Colonic mucosa (tissue), 4 donors: ENCODE measurements at regions not wholly inside any gene's neighbourhood (a gene's known extent, or its start where the extent isn't known, plus 50 kb on each side); places are given as distances from the start of the nearest gene placed in this dataset.

Experiments
- DNase-seq: peaks from one replicate; pipeline ENCODE4 v3.0.0-alpha.2; 2020
- H3K27ac ChIP-seq: fragments of 200-600 bp; one replicate; pipeline ENCODE4 v1.8.0; 2021
- H3K27me3 ChIP-seq: fragments of 200-600 bp; one replicate; pipeline ENCODE4 v1.8.0; 2021
- H3K36me3 ChIP-seq: fragments of 200-600 bp; one replicate; pipeline ENCODE4 v1.8.0; 2021
- H3K4me1 ChIP-seq: fragments of 200-600 bp; one replicate; pipeline ENCODE4 v1.8.0; 2021; ENCODE audit warnings: mild to moderate bottlenecking
- H3K4me3 ChIP-seq: fragments of 200-600 bp; one replicate; pipeline ENCODE4 v1.8.0; 2021
- H3K9ac ChIP-seq, 2 donors: one replicate each; pipeline ENCODE4 v1.7.0; 2013; ENCODE audit warnings: control low read depth in 2 of 2, low read depth in 2 of 2, low read length in 2 of 2
- H3K9me3 ChIP-seq: fragments of 200-600 bp; one replicate; pipeline ENCODE4 v1.8.0; 2021
- intact Hi-C: fragments of 100-400 bp; cut with DNase I; formaldehyde crosslinking; loops from one replicate; pipeline ENCODE4 v1.14.1; 2022
- TF ChIP-seq, protein P1 (sequence below): fragments of 200-600 bp; IDR thresholded peaks from one replicate; pipeline ENCODE4 v1.8.0; 2022; ENCODE audit warnings: antibody characterized with exemption, mild to moderate bottlenecking
- donor health status: healthy.
- donor health status: DM: no; HTN: no; CAD: no.
- donor health status: DM: no; HTN: no; CAD: no.

DNA sequence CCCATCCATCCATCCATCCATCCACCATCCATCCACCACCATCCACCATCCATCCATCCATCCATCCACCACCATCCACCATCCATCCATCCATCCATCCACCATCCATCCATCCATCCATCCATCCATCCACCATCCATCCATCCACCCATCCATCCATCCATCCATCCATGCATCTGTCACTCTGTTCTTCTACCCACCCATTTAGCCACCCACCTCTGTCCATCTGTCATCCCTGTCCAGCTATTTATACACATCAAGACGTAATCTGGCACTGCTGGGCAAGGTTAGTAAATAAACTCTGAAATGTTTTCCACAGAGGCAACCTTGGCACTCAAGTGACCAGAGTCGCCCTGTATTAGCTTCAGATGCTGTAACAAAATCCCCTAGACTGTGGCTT lies 120.9 kb downstream of the RTP5 start:
- no peak overlapping the region for H3K4me3 ChIP-seq
- H3K4me1 ChIP-seq, result no peaks in the 10 kb centered on the region
- no peaks in the 10 kb centered on the region for H3K27me3 ChIP-seq
- no peak for DNase-seq
- H3K9me3 ChIP-seq, result no peaks in the 10 kb centered on the region
- TF ChIP-seq, protein P1, sequence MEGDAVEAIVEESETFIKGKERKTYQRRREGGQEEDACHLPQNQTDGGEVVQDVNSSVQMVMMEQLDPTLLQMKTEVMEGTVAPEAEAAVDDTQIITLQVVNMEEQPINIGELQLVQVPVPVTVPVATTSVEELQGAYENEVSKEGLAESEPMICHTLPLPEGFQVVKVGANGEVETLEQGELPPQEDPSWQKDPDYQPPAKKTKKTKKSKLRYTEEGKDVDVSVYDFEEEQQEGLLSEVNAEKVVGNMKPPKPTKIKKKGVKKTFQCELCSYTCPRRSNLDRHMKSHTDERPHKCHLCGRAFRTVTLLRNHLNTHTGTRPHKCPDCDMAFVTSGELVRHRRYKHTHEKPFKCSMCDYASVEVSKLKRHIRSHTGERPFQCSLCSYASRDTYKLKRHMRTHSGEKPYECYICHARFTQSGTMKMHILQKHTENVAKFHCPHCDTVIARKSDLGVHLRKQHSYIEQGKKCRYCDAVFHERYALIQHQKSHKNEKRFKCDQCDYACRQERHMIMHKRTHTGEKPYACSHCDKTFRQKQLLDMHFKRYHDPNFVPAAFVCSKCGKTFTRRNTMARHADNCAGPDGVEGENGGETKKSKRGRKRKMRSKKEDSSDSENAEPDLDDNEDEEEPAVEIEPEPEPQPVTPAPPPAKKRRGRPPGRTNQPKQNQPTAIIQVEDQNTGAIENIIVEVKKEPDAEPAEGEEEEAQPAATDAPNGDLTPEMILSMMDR, result no peak
- H3K36me3 ChIP-seq, result no peaks in the 10 kb centered on the region
- intact Hi-C loops, result no loop called here
- H3K9ac ChIP-seq, result no peak overlapping the region
- no peak overlapping the region for H3K27ac ChIP-seq

DNA sequence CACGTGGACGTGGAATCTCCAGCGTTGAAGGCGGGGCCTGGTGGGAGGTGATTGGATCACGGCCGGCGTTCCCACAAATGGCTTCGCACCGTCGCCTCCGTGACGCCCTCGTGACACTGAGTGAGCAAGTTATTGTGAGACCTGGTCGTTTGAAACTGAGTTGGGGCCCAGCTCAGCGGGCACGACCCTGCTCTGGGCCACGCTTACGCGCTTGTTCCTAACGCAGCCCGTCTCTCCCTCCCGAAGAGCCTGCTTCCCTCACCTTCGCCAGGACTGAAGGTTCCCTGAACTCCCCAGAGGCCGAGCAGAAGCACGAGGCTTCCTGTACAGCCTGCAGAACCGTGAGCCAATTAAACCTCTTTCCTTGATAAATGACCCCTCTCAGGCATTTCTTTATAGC lies 121.8 kb downstream of the RTP5 start:
- Histone ChIP-seq H3K9ac (no peak overlapping the region), H3K4me3 (no peak overlapping the region), H3K9me3 (no peaks in the 10 kb centered on the region), H3K36me3 (no peaks in the 10 kb centered on the region), H3K27me3 (no peaks in the 10 kb centered on the region), H3K27ac (no peak overlapping the region), H3K4me1 (no peaks in the 10 kb centered on the region)
- intact Hi-C loops, result no loop called here
- TF ChIP-seq, protein P1, result no peak
- no peak for DNase-seq

DNA sequence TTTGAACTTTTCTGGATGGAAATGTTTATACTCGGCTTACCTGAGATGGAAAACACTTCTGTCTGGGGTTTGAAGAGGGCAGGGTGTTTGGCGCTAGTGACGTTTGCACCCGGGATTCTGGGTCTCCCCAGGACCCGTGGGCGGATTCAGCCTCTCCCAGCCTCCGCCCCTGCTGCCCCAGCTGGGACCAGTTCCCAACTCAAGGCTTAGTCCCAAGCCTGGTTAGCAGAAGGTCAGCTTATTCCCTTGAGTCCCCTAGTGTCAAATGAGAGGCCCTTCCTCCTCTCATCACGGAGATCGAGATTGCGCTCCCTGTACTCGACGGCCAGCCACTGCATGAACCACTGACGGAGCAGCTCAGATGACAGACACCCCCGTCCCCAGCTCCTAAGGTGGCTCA lies 123.2 kb downstream of the RTP5 start:
- TF ChIP-seq, protein P1, result no peak
- intact Hi-C loops, result no loop called here
- DNase-seq, result no peak
- H3K27ac ChIP-seq, result no peak overlapping the region
- no peaks in the 10 kb centered on the region for H3K9me3 ChIP-seq
- no peak overlapping the region for H3K4me3 ChIP-seq
- H3K4me1 ChIP-seq, result no peaks in the 10 kb centered on the region
- no peaks in the 10 kb centered on the region for H3K27me3 ChIP-seq
- no peak overlapping the region for H3K9ac ChIP-seq
- H3K36me3 ChIP-seq, result no peaks in the 10 kb centered on the region

DNA sequence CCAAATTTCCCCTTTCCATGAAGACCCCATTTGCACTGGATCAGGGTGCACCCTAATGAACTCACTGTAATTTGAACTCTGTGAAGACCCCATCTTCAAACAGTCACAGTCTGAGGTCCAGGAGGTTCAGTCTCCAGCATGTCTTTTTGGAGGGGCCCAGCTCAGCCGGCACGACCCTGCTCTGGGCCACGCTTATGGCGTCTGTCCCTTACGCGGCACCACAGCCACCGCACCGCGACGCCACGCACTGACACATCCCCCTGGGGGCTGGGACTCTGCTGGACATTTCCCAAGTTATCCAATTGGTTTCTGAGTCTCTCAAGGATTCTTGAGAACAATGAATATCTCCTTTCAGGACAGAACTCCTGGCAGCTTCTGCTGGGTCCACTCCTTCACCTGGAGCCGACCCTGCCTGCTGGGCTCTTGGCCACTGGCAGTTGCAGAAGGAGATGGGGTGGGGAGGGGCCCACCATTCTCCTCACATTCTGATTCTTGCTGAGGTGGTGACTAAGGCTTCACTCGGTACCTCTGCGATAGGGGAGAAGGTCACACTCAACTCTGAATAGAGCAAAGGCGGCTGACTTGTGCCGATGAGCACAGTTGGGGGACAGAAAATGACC lies 124.0 kb downstream of the RTP5 start:
- Histone ChIP-seq H3K9ac (no peak overlapping the region), H3K4me1 (no peaks in the 10 kb centered on the region), H3K4me3 (no peak overlapping the region), H3K27me3 (no peaks in the 10 kb centered on the region), H3K36me3 (no peaks in the 10 kb centered on the region), H3K27ac (no peak overlapping the region), H3K9me3 (no peaks in the 10 kb centered on the region)
- intact Hi-C loops, result no loop called here
- TF ChIP-seq, protein P1, result no peak
- DNase-seq, result no peak

DNA sequence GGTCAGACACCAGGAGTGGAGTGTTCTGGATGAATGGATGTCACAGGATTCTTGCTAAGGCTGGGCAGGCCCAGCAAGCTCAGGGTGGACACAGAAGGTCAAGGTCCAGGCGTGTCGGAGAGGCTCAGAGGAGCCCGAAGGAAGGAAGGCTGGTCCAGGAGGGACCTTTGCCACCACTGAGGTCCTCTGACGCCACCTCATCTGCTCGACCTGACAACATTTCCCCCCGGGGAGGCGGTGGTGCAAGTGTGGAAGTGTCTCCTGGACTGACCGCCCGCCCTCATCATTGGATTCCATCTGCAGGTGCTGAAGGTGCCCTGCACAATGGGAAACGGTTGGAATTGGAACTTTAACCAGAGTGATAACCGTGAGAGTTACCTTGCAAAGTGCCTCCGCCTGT lies 124.6 kb downstream of the RTP5 start:
- H3K9me3 ChIP-seq, result no peaks in the 10 kb centered on the region
- no peak overlapping the region for H3K4me3 ChIP-seq
- H3K36me3 ChIP-seq, result no peaks in the 10 kb centered on the region
- DNase-seq, result no peak
- intact Hi-C loops, result no loop called here
- H3K27me3 ChIP-seq, result no peaks in the 10 kb centered on the region
- TF ChIP-seq, protein P1, result no peak
- no peaks in the 10 kb centered on the region for H3K4me1 ChIP-seq
- no peak overlapping the region for H3K9ac ChIP-seq
- H3K27ac ChIP-seq, result no peak overlapping the region
